ENCODE measurements at regions not wholly inside any gene's neighbourhood (a gene's known extent, or its start where the extent isn't known, plus 50 kb on each side); places are given as distances from the start of the nearest gene placed in this dataset.

- TF ChIP-seq SUZ12 (IDR thresholded peaks at IDR 0.05; ENCODE audit: extremely low read depth, insufficient read depth, insufficient read length) = no peak
- no peak for TF ChIP-seq YY1 (IDR thresholded peaks at IDR 0.05; ENCODE audit: insufficient read depth, insufficient read length)
- Histone ChIP-seq H3K4me1 (ENCODE audit: insufficient read depth, insufficient read length) (no peaks in the 10 kb centered on the region), H3K9me3 (ENCODE audit: insufficient read depth, low read length) (no peaks in the 10 kb centered on the region), H3K4me3 (ENCODE audit: insufficient read length, low read depth) (peak overlapping the region; percentile 61), H3K9ac (ENCODE audit: insufficient read length, low read depth) (peak overlapping the region; percentile 81), H3K36me3 (ENCODE audit: insufficient read depth, insufficient read length, low read length) (peaks cover 15% of the 10 kb centered on the region), H3K27me3 (ENCODE audit: insufficient read depth, insufficient read length) (no peaks in the 10 kb centered on the region)
- DNase-seq (ENCODE audit: low read depth, low spot score) = no peak
Observed at GRCh38 chr9:706606-707459, 134.7 kb upstream of the DMRT1 start.

GRCh38 chr9:708182-708550, 133.3 kb upstream of the DMRT1 start:
- Histone ChIP-seq H3K9me3 (ENCODE audit: insufficient read depth, low read length) (no peaks in the 10 kb centered on the region), H3K27me3 (ENCODE audit: insufficient read depth, insufficient read length) (no peaks in the 10 kb centered on the region), H3K4me1 (ENCODE audit: insufficient read depth, insufficient read length) (no peaks in the 10 kb centered on the region), H3K9ac (ENCODE audit: insufficient read length, low read depth) (peak overlapping the region; percentile 32), H3K36me3 (ENCODE audit: insufficient read depth, insufficient read length, low read length) (peaks cover 28% of the 10 kb centered on the region), H3K4me3 (ENCODE audit: insufficient read length, low read depth) (no peak overlapping the region)
- no peak for DNase-seq (ENCODE audit: low read depth, low spot score)
- no peak for TF ChIP-seq ZNF274 (IDR thresholded peaks at IDR 0.05; ENCODE audit: low read depth, low read length)
- TF ChIP-seq YY1 (IDR thresholded peaks at IDR 0.05; ENCODE audit: insufficient read depth, insufficient read length) = no peak
- no peak for TF ChIP-seq SUZ12 (IDR thresholded peaks at IDR 0.05; ENCODE audit: extremely low read depth, insufficient read depth, insufficient read length)

- no peaks in the 10 kb centered on the region for H3K4me1 ChIP-seq (ENCODE audit: insufficient read depth, insufficient read length)
- no peaks in the 10 kb centered on the region for H3K27me3 ChIP-seq (ENCODE audit: insufficient read depth, insufficient read length)
- DNase-seq (ENCODE audit: low read depth, low spot score) = no peak
- H3K36me3 ChIP-seq (ENCODE audit: insufficient read depth, insufficient read length, low read length) = peaks cover 34% of the 10 kb centered on the region
- peak overlapping the region; percentile 32 for H3K9ac ChIP-seq (ENCODE audit: insufficient read length, low read depth)
- no peak overlapping the region for H3K4me3 ChIP-seq (ENCODE audit: insufficient read length, low read depth)
- H3K9me3 ChIP-seq (ENCODE audit: insufficient read depth, low read length) = no peaks in the 10 kb centered on the region
- TF ChIP-seq SUZ12 (IDR thresholded peaks at IDR 0.05; ENCODE audit: extremely low read depth, insufficient read depth, insufficient read length) = no peak
- no peak for TF ChIP-seq ZNF274 (IDR thresholded peaks at IDR 0.05; ENCODE audit: low read depth, low read length)
- no peak for TF ChIP-seq YY1 (IDR thresholded peaks at IDR 0.05; ENCODE audit: insufficient read depth, insufficient read length)
Observed at GRCh38 chr9:708551-709432, 132.7 kb upstream of the DMRT1 start.

GRCh38 chr9:710951-711745, 130.3 kb upstream of the DMRT1 start:
- TF ChIP-seq ZNF274 (IDR thresholded peaks at IDR 0.05; ENCODE audit: low read depth, low read length) = no peak
- no peak for TF ChIP-seq YY1 (IDR thresholded peaks at IDR 0.05; ENCODE audit: insufficient read depth, insufficient read length)
- no peak for TF ChIP-seq SUZ12 (IDR thresholded peaks at IDR 0.05; ENCODE audit: extremely low read depth, insufficient read depth, insufficient read length)
- Histone ChIP-seq H3K9ac (ENCODE audit: insufficient read length, low read depth) (no peak overlapping the region), H3K4me3 (ENCODE audit: insufficient read length, low read depth) (no peak overlapping the region), H3K36me3 (ENCODE audit: insufficient read depth, insufficient read length, low read length) (peaks cover 42% of the 10 kb centered on the region), H3K9me3 (ENCODE audit: insufficient read depth, low read length) (no peaks in the 10 kb centered on the region), H3K27me3 (ENCODE audit: insufficient read depth, insufficient read length) (no peaks in the 10 kb centered on the region), H3K4me1 (ENCODE audit: insufficient read depth, insufficient read length) (no peaks in the 10 kb centered on the region)
- no peak for DNase-seq (ENCODE audit: low read depth, low spot score)

GRCh38 chr9:711761-712553, 129.5 kb upstream of the DMRT1 start:
- no peak for DNase-seq (ENCODE audit: low read depth, low spot score)
- Histone ChIP-seq H3K9me3 (ENCODE audit: insufficient read depth, low read length) (no peaks in the 10 kb centered on the region), H3K4me1 (ENCODE audit: insufficient read depth, insufficient read length) (no peaks in the 10 kb centered on the region), H3K36me3 (ENCODE audit: insufficient read depth, insufficient read length, low read length) (peaks cover 42% of the 10 kb centered on the region), H3K4me3 (ENCODE audit: insufficient read length, low read depth) (no peak overlapping the region), H3K9ac (ENCODE audit: insufficient read length, low read depth) (no peak overlapping the region), H3K27me3 (ENCODE audit: insufficient read depth, insufficient read length) (no peaks in the 10 kb centered on the region)
- TF ChIP-seq YY1 (IDR thresholded peaks at IDR 0.05; ENCODE audit: insufficient read depth, insufficient read length) (no peak), ZNF274 (IDR thresholded peaks at IDR 0.05; ENCODE audit: low read depth, low read length) (no peak), SUZ12 (IDR thresholded peaks at IDR 0.05; ENCODE audit: extremely low read depth, insufficient read depth, insufficient read length) (no peak)

- H3K9ac ChIP-seq (ENCODE audit: insufficient read length, low read depth) = no peak overlapping the region
- no peak for DNase-seq (ENCODE audit: low read depth, low spot score)
- no peaks in the 10 kb centered on the region for H3K9me3 ChIP-seq (ENCODE audit: insufficient read depth, low read length)
- H3K27me3 ChIP-seq (ENCODE audit: insufficient read depth, insufficient read length) = no peaks in the 10 kb centered on the region
- TF ChIP-seq YY1 (IDR thresholded peaks at IDR 0.05; ENCODE audit: insufficient read depth, insufficient read length) (no peak), ZNF274 (IDR thresholded peaks at IDR 0.05; ENCODE audit: low read depth, low read length) (no peak), SUZ12 (IDR thresholded peaks at IDR 0.05; ENCODE audit: extremely low read depth, insufficient read depth, insufficient read length) (no peak)
- H3K36me3 ChIP-seq (ENCODE audit: insufficient read depth, insufficient read length, low read length) = peaks cover 42% of the 10 kb centered on the region
- H3K4me1 ChIP-seq (ENCODE audit: insufficient read depth, insufficient read length) = no peaks in the 10 kb centered on the region
- no peak overlapping the region for H3K4me3 ChIP-seq (ENCODE audit: insufficient read length, low read depth)
Observed at GRCh38 chr9:712643-713042, 128.9 kb upstream of the DMRT1 start.

All from NT2/D1 (cell line).